Naive thymus-derived CD4-positive, alpha-beta T cell (primary cell): ENCODE measurements at regions not wholly inside any gene's neighbourhood (a gene's known extent, or its start where the extent isn't known, plus 50 kb on each side); places are given as distances from the start of the nearest gene placed in this dataset.

Experiments used
- ATAC-seq: fragments of 150-1000 bp; cut with Tn5 transposase; 2 replicates; pipeline ENCODE4 v1.10.0; 2021; ENCODE audit warnings: mild to moderate bottlenecking, moderate library complexity
- CTCF ChIA-PET: fragments of 350-600 bp; sonication (Branson Sonifier 250); formaldehyde crosslinking; loops from one replicate; lab custom pipeline; 2021; ENCODE audit warnings: antibody characterized with exemption; lab: Charles Lee
- POLR2A ChIA-PET: fragments of 350-600 bp; sonication (Branson Sonifier 250); formaldehyde crosslinking; loops from one replicate; lab custom pipeline; 2021; ENCODE audit warnings: antibody characterized with exemption, inconsistent platforms; lab: Charles Lee
- DNase-seq, 9 donors: peaks; one replicate each; pipeline versions ENCODE4 v3.0.0 to v3.0.0-alpha.2; 2020 to 2022; ENCODE audit warnings: mixed read lengths in 1 of 9
- H3K27ac ChIP-seq: one replicate; pipeline ENCODE4 v1.7.0; 2013; ENCODE audit warnings: mild to moderate bottlenecking, low read depth, low read length, moderate library complexity
- H3K27me3 ChIP-seq, 2 donors: one replicate each; pipeline ENCODE4 v1.7.0; 2013; ENCODE audit warnings: low read length in 2 of 2, mild to moderate bottlenecking in 2 of 2, moderate library complexity in 2 of 2; ENCODE audit not compliant: control insufficient read depth in 2 of 2, insufficient read depth in 2 of 2
- H3K36me3 ChIP-seq, 3 experiments: 1 replicate in 2 of 3; 2 replicates in 1 of 3; pipeline ENCODE4 v1.7.0; 2013; ENCODE audit warnings: low read length in 3 of 3, mild to moderate bottlenecking in 3 of 3, moderate library complexity in 1 of 3; ENCODE audit not compliant: insufficient read depth in 3 of 3, control insufficient read depth in 2 of 3
- H3K4me1 ChIP-seq, 2 donors: one replicate each; pipeline ENCODE4 v1.7.0; 2013; ENCODE audit warnings: low read length in 2 of 2, mild to moderate bottlenecking in 2 of 2, moderate library complexity in 1 of 2; ENCODE audit not compliant: control insufficient read depth in 2 of 2, insufficient read depth in 2 of 2
- H3K4me3 ChIP-seq: 2 replicates; pipeline ENCODE4 v1.7.0; 2013; ENCODE audit warnings: mild to moderate bottlenecking, low read length
- H3K9me3 ChIP-seq, 3 experiments: 1 replicate in 2 of 3; 2 replicates in 1 of 3; pipeline ENCODE4 v1.7.0; 2013; ENCODE audit warnings: low read length in 3 of 3; ENCODE audit not compliant: control insufficient read depth in 2 of 3
- H3K27ac Mint-ChIP-seq, 9 donors: one replicate each; pipeline ENCODE4 v1.8.0; 2020 to 2022; ENCODE audit warnings: mixed read lengths in 9 of 9, mild to moderate bottlenecking in 8 of 9, moderate library complexity in 5 of 9, inconsistent platforms in 2 of 9
- H3K27me3 Mint-ChIP-seq, 5 donors: one replicate each; pipeline ENCODE4 v1.8.0; 2021 to 2022; ENCODE audit warnings: mixed read lengths in 5 of 5, mild to moderate bottlenecking in 1 of 5
- H3K36me3 Mint-ChIP-seq, 5 donors: one replicate each; pipeline ENCODE4 v1.8.0; 2020 to 2022; ENCODE audit warnings: mixed read lengths in 5 of 5, mild to moderate bottlenecking in 3 of 5, inconsistent platforms in 1 of 5
- H3K4me1 Mint-ChIP-seq, 7 donors: one replicate each; pipeline ENCODE4 v1.8.0; 2020 to 2022; ENCODE audit warnings: mixed read lengths in 7 of 7, mild to moderate bottlenecking in 3 of 7, inconsistent platforms in 1 of 7
- H3K4me3 Mint-ChIP-seq, 10 donors: one replicate each; pipeline ENCODE4 v1.8.0; 2020 to 2022; ENCODE audit warnings: mild to moderate bottlenecking in 10 of 10, mixed read lengths in 10 of 10, moderate library complexity in 6 of 10, inconsistent platforms in 2 of 10
- H3K9me3 Mint-ChIP-seq, 11 donors: one replicate each; pipeline ENCODE4 v1.8.0; 2020 to 2022; ENCODE audit warnings: mixed read lengths in 11 of 11, mild to moderate bottlenecking in 4 of 11, inconsistent platforms in 1 of 11, moderate library complexity in 1 of 11
- intact Hi-C, 2 donors: fragments of 100-400 bp; cut with micrococcal nuclease; formaldehyde crosslinking; loops; one replicate each; pipeline ENCODE4 v1.15.1; 2023

- peaks cover 0 to 22% (median 10%) of the 10 kb centered on the region in 11 donors for H3K9me3 Mint-ChIP-seq
- H3K4me1 ChIP-seq = no peaks in the 10 kb centered on the region
- H3K4me1 Mint-ChIP-seq = peaks cover 0 to 2% (median 0%) of the 10 kb centered on the region in 7 donors
- H3K36me3 ChIP-seq = no peaks in the 10 kb centered on the region
- H3K36me3 Mint-ChIP-seq = peaks cover 0 to 12% (median 0%) of the 10 kb centered on the region in 5 donors
- H3K27ac Mint-ChIP-seq = no peak overlapping the region
- intact Hi-C loops = no loop called here
- ChIA-PET POLR2A (no interaction called here), CTCF (no interaction called here)
- H3K9me3 ChIP-seq = no peaks in the 10 kb centered on the region
- ATAC-seq = no peak
- H3K4me3 Mint-ChIP-seq = no peak overlapping the region
- H3K27me3 ChIP-seq = no peaks in the 10 kb centered on the region
- no peak overlapping the region for H3K4me3 ChIP-seq
- DNase-seq = no peak
- H3K27me3 Mint-ChIP-seq = peaks cover 0 to 57% (median 43%) of the 10 kb centered on the region in 5 donors
- no peak overlapping the region for H3K27ac ChIP-seq
Observed at GRCh38 chr22:49284056-49284784, 543.5 kb downstream of the BRD1 start.

- no peaks in the 10 kb centered on the region for H3K36me3 ChIP-seq
- Mint-ChIP-seq H3K27me3 (peaks cover 0 to 60% (median 44%) of the 10 kb centered on the region in 5 donors), H3K4me3 (no peak overlapping the region), H3K27ac (no peak overlapping the region), H3K4me1 (peaks cover 0 to 2% (median 0%) of the 10 kb centered on the region in 7 donors), H3K36me3 (peaks cover 0 to 12% (median 0%) of the 10 kb centered on the region in 5 donors), H3K9me3 (peaks cover 0 to 28% (median 10%) of the 10 kb centered on the region in 11 donors)
- no peak overlapping the region for H3K27ac ChIP-seq
- no peaks in the 10 kb centered on the region for H3K27me3 ChIP-seq
- POLR2A ChIA-PET = no interaction called here
- no peak for ATAC-seq
- H3K4me3 ChIP-seq = no peak overlapping the region
- no peaks in the 10 kb centered on the region for H3K9me3 ChIP-seq
- intact Hi-C loops = no loop called here
- H3K4me1 ChIP-seq = no peaks in the 10 kb centered on the region
- DNase-seq = no peak
- CTCF ChIA-PET = no interaction called here
Observed at GRCh38 chr22:49282596-49282995, 545.1 kb downstream of the BRD1 start.

GRCh38 chr22:49281467-49282340 is 546.0 kb downstream of the BRD1 start:
- H3K4me1 ChIP-seq = no peaks in the 10 kb centered on the region
- POLR2A ChIA-PET = no interaction called here
- ATAC-seq = no peak

GRCh38 chr22:49278340-49278739 is 549.3 kb downstream of the BRD1 start:
- Mint-ChIP-seq H3K4me3 (no peak overlapping the region), H3K27me3 (peaks cover 0 to 51% (median 45%) of the 10 kb centered on the region in 5 donors), H3K9me3 (peaks cover 0 to 28% (median 10%) of the 10 kb centered on the region in 11 donors), H3K27ac (no peak overlapping the region), H3K36me3 (peaks cover 0 to 12% (median 0%) of the 10 kb centered on the region in 5 donors), H3K4me1 (peaks cover 0 to 2% (median 0%) of the 10 kb centered on the region in 7 donors)
- intact Hi-C loops = no loop called here
- no peak overlapping the region for H3K27ac ChIP-seq
- ChIA-PET POLR2A (no interaction called here), CTCF (no interaction called here)
- no peaks in the 10 kb centered on the region for H3K36me3 ChIP-seq
- no peaks in the 10 kb centered on the region for H3K4me1 ChIP-seq
- DNase-seq = no peak
- no peak for ATAC-seq
- H3K9me3 ChIP-seq = no peaks in the 10 kb centered on the region
- no peaks in the 10 kb centered on the region for H3K27me3 ChIP-seq
- H3K4me3 ChIP-seq = no peak overlapping the region

More at GRCh38 chr22:49281467-49282340, 546.0 kb downstream of the BRD1 start:
- H3K9me3 Mint-ChIP-seq = peaks cover 0 to 28% (median 10%) of the 10 kb centered on the region in 11 donors
- no peaks in the 10 kb centered on the region for H3K36me3 ChIP-seq
- H3K27me3 ChIP-seq = no peaks in the 10 kb centered on the region
- H3K4me3 ChIP-seq = no peak overlapping the region
- peaks cover 0 to 60% (median 44%) of the 10 kb centered on the region in 5 donors for H3K27me3 Mint-ChIP-seq
- H3K4me1 Mint-ChIP-seq = peaks cover 0 to 2% (median 0%) of the 10 kb centered on the region in 7 donors
- peaks cover 0 to 12% (median 0%) of the 10 kb centered on the region in 5 donors for H3K36me3 Mint-ChIP-seq
- DNase-seq = no peak
- H3K27ac ChIP-seq = no peak overlapping the region
- intact Hi-C loops = no loop called here
- H3K27ac Mint-ChIP-seq = no peak overlapping the region
- no peak overlapping the region for H3K4me3 Mint-ChIP-seq
- CTCF ChIA-PET = no interaction called here
- no peaks in the 10 kb centered on the region for H3K9me3 ChIP-seq

GRCh38 chr22:49276567-49276966 is 551.1 kb downstream of the BRD1 start:
- Mint-ChIP-seq H3K27ac (no peak overlapping the region), H3K27me3 (peaks cover 0 to 41% (median 30%) of the 10 kb centered on the region in 5 donors), H3K4me3 (no peak overlapping the region), H3K9me3 (peaks cover 0 to 28% (median 10%) of the 10 kb centered on the region in 11 donors), H3K36me3 (peaks cover 0 to 12% (median 0%) of the 10 kb centered on the region in 5 donors), H3K4me1 (peaks cover 0 to 2% (median 0%) of the 10 kb centered on the region in 7 donors)
- Histone ChIP-seq H3K27ac (no peak overlapping the region), H3K9me3 (no peaks in the 10 kb centered on the region), H3K27me3 (no peaks in the 10 kb centered on the region), H3K36me3 (no peaks in the 10 kb centered on the region), H3K4me1 (no peaks in the 10 kb centered on the region), H3K4me3 (no peak overlapping the region)
- ATAC-seq = no peak
- ChIA-PET POLR2A (no interaction called here), CTCF (no interaction called here)
- no peak for DNase-seq
- intact Hi-C loops = no loop called here

GRCh38 chr22:49274754-49275380 is 552.8 kb downstream of the BRD1 start:
- ChIA-PET CTCF (no interaction called here), POLR2A (no interaction called here)
- H3K27me3 ChIP-seq = no peaks in the 10 kb centered on the region
- no peaks in the 10 kb centered on the region for H3K4me1 Mint-ChIP-seq
- peaks cover 0 to 4% (median 0%) of the 10 kb centered on the region in 5 donors for H3K36me3 Mint-ChIP-seq
- H3K27ac ChIP-seq = no peak overlapping the region
- H3K36me3 ChIP-seq = no peaks in the 10 kb centered on the region
- intact Hi-C loops = no loop called here
- ATAC-seq (no peak), DNase-seq (no peak)
- H3K4me3 ChIP-seq = no peak overlapping the region
- H3K4me3 Mint-ChIP-seq = peak overlapping the region in 1 of 10 donors; percentile 11
- no peaks in the 10 kb centered on the region for H3K9me3 ChIP-seq
- H3K4me1 ChIP-seq = no peaks in the 10 kb centered on the region
- no peak overlapping the region for H3K27ac Mint-ChIP-seq
- peaks cover 7 to 39% (median 25%) of the 10 kb centered on the region in 5 donors for H3K27me3 Mint-ChIP-seq
- H3K9me3 Mint-ChIP-seq = peaks cover 0 to 12% (median 3%) of the 10 kb centered on the region in 11 donors
